GM04504 (cell line): ENCODE measurements at regions not wholly inside any gene's neighbourhood (a gene's known extent, or its start where the extent isn't known, plus 50 kb on each side); places are given as distances from the start of the nearest gene placed in this dataset.
A peak's percentile ranks its signal among the peaks of the same experiment; 100 is the strongest.

ENCODE experiments used
- DNase-seq: peaks from one replicate; pipeline ENCODE4 v3.0.0-alpha.2; 2012; ENCODE audit warnings: low read depth

GRCh38 chr3:180092889-180093288, 56.2 kb upstream of the PEX5L start:
- no peak for DNase-seq

DNA sequence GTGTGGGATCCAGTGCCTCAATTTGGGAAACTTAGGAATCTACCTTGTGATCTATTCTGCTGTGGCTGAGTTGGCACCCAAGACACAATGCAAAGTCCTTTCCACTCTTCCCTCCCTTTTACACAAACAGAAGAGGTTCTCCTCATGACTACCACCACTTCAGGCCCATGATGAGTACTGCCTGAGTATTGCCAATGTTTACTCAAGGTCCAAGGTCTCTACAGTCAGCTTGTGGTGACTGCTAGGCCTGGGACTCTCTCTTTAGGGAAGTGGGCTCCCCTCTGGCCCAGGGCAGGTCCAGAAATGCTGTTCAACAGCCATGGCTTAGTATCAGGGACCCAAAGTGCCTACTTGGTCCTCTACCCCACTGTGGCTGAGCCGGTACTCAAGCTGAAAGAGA, 56.8 kb upstream of the PEX5L start:
- no peak for DNase-seq

DNA sequence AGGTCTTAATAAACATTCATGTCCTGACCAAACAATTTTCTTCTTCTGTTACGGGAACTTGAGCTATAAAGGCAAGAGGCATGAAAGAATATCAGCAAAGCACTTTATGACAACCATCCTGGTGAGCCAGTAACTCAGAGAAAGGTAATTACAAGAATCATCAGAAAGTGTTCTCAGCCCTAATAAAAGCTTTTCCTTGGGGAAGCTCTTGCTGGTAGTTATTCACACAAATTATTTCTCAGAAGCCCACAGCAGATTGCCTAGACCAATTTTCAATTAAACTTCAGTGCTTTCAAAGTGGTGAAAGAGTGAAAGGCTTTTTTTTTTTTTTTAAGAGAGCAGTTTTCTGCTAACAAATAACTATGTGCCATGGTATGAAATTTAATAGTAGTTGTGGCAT, 60.9 kb upstream of the PEX5L start:
- DNase-seq = no peak

DNA sequence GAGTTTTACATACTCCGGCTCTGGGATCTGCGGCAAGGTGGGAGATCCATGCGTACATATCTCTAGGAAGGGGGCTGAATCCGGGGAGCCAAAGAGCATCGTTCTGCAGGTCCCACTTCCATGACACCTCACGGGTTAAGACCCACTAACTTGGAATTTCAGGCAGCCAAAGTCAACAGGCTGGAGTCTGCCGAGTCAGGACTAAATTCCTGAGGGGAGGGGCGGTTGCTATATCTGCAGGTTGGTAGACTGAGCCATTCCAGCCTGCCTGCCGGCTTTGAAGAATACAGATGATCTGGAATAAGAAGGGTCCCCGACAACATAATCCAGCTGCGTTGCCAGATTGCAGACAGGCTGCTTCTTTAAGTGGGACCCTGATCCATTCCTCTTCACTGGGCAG, 65.4 kb upstream of the PEX5L start:
- no peak for DNase-seq

GRCh38 chr3:180102604-180103003, 65.9 kb upstream of the PEX5L start:
- no peak for DNase-seq

DNA sequence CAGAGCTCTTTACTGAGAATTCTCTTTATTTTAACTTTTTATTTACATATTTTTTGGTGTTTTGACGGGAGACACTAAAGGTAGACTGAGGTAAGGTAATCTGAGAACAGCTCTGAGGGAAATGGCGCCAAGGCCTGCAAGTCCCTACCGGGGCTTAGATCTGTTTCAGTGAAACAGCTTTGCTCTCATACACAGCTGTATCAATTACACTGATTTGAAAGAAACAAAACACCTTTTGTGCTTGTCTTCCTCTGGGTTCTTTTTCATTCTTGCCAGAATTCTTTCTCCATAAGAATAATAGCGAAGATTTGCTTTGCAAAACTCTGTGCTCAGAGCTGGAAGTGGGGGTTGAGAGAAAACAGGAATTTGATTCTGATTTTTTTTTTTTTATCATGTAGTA, 79.5 kb upstream of the PEX5L start:
- no peak for DNase-seq

- DNase-seq = no peak
Measured at GRCh38 chr3:180116658-180117057, 79.9 kb upstream of the PEX5L start.

GRCh38 chr3:180117381-180118163, 80.8 kb upstream of the PEX5L start:
- DNase-seq = no peak

- no peak for DNase-seq
Measured at GRCh38 chr3:180119567-180119966, 82.8 kb upstream of the PEX5L start.

DNA sequence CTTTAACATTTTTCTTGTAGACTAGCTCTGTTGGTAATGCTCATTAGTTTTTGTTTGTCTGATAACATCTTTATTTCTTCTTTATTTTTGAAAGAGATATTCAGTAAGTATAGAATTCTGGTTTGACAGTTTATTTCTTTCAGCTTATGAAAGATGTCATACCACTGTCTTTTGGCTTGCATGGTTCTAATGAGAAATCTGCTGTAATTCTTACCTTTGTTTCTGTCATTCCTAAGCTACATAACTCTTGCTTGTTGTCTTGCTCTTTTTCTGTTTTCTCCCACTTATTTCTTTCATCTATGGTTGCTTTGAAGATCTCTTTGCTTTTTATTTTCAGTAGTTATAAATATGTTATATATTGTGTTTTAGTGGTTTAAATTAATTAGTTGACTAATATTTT, 87.2 kb upstream of the PEX5L start:
- no peak for DNase-seq

DNA sequence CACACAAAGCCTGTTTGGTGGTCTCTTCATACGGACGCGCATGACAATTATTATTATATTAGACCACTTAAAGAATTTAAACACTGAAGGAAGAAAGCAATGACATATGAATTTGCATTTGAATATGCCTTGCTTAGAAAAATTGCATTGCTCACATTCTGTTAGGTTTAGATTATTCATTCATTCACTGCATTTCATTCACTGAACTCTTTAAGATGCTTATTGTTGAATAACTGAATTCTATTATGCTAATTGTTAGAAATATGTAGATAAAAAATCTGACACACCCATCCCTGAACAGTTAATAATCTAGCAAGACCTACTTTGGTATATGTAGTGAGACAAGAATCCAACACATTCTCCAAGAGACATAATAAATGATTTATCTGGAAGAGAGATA, 94.4 kb upstream of the PEX5L start:
- no peak for DNase-seq

DNA sequence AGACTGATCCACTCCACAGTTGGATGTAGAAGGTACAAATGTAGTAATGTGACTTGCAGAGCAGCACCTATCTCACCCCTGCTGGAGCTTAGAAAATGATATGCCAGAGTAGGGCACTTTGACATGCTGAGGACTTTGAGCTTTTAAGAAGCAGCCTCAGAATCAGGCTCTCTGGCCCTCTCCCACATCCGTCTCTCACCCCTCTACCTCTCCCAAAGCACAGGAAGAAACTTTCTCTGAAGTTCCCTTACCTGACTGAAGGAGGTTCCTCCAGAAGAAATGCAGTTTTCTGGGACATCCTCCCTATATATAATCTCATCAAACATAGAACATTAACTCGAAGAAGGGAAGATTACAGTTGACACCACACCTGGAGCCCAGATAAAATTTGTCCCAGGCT, 98.4 kb upstream of the PEX5L start:
- DNase-seq = no peak

DNA sequence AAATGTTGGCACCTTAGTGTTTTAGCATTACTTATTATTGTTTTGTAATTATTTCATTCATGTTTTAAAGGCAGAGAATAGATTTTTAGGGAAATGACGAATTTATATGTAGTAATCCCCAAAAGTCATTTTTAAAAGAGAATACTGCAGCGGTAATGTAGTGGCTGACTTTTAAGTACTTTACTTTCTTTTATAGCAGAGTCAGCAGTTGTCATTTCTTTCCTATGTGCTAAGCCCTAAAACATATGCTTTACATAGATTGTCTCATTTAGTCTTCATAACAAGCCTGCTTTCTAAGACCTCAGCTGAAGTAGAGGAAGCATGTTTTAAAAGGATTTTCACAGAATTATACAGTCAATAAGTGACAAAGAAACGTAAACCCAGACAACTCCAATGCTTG, 102.1 kb upstream of the PEX5L start:
- DNase-seq = no peak

- DNase-seq = no peak
Measured at GRCh38 chr3:180142041-180142440, 105.3 kb upstream of the PEX5L start.

DNA sequence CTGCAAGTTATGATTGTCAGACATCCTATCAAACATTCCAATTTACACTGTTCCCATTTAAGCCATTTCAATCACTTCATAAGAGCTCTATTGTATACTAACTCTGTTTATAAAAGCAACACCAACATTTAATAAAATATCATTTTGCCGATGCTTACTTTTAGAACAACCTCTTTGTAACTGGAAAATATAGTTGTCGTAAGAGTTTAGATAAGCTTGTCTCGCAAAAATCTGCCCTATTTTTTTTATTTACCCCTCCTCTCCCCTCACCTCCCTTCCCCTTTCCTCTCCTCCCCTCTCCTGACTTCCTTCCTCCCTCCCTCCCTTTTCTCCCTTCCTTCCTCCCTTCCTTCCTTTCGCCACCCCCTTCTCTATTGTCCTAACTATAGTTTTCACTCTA, 105.7 kb upstream of the PEX5L start:
- DNase-seq = no peak

- DNase-seq = no peak
Measured at GRCh38 chr3:180161770-180162169, 125.0 kb upstream of the PEX5L start.

DNA sequence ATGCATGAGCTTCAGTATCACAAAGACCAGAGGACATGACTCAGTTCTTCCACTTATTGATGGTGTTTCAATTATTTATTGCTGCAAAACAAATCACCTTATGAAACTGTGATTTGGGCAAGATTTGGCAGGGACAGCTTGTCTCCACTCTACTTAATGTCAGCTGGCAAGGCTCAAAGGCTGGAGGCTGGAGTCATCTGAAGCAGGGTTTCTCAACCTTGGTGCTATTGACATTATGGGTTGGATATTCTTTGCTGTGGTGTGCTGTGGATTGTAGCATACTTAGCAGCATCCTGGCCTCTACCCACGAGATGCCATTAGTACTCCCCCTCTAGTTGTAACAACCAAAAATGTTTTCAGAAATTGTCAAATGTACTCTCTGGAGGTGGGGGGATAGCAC, 138.8 kb upstream of the PEX5L start:
- DNase-seq = no peak

GRCh38 chr3:180176059-180176458, 139.3 kb upstream of the PEX5L start:
- no peak for DNase-seq

DNA sequence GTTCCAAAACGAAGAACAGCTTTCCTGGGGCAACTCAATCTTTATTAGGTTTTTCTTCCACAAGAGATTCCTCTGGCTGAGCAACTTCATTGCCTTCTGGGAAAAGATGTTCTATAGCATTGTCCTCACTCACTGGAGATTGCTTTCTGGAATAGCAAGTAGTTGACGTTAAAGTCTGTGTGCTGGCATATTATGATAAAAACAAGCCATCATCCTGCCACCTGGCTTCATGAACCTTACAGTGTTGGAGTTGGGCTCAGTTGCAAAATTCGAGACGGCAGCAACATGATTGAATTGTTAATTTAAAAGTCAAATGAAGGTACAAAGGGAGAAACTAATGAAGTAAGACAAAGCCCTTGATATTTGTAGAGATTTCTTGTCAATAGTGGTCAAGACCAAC, 140.5 kb upstream of the PEX5L start:
- no peak for DNase-seq

DNA sequence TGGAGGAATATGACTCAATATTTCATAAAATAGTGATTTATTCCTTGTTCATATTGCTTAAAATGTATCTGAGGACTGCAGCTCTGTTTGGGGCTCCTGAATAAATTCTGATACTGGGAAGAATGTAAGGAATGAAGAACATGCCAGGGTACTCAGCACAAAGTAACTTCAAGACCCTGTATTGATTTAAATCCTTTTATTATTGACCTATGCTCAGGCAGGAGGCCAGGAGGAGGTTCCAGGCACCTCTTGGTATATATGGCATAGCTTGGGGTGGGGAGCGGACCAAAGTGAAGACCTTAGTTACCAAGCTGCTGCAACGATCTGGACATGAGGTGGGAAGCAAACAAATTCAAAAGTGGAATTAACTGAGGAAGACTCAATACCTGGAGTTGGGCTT, 142.8 kb upstream of the PEX5L start:
- no peak for DNase-seq

DNA sequence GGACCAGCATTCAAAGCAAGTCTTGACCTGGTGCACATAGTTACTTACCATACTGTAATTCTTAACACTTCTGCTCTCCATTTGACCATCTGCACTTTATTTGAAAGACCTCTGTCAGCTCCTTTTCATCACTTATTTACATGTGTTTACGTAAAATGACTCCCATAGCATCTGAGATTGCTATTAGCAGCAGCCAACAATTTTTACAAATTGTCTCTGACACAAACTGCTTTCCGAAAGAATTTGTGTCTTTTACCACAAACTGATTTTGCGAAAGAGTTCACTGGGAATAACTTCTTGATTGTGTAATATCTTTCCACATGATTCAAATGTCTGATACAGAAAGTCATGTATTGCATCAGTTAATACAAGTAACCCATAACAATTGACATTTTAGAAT, 144.1 kb upstream of the PEX5L start:
- peak; percentile 23 for DNase-seq

GRCh38 chr3:180181387-180181786, 144.7 kb upstream of the PEX5L start:
- no peak for DNase-seq

- no peak for DNase-seq
Measured at GRCh38 chr3:180183346-180183745, 146.6 kb upstream of the PEX5L start.

DNA sequence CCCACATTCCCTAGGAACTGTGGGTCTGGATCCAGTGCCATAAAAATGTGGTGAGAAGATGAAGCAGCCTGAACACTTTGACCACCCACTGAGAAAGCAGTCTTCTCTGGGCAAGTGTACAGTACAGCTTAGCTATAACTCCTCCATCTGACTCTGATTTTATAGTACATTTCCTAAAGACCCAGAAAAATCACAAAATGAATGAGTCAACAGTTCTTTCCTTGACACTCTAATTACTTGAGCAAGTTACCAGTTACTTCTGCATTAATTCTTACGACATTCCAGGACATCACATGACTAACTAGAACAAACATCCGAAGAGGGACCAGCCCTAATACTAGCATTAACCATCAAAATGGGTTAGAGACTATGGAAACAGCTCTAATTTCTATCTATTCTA, 148.1 kb upstream of the PEX5L start:
- peak; percentile 14 for DNase-seq

DNA sequence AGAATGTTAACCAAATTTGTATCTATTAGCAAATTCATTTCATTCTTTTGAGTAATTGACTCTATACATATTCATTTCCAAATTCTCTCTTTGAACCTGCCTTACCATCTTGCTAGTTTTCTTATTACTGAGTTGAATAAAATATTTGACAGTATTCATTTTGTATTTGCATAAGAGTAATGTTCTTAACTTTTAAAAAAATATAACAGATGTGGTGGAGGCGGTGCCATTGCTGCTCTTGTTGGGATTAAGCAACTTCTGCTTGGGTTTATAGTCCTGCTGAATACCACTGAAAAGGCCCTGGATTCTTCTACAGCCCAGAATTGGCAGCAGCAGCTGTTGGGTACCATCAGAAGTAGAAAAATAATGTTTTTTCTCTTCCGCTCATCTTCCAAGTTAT, 148.9 kb upstream of the PEX5L start:
- DNase-seq = no peak
